Testis (tissue), 2 donors: ENCODE measurements at regions not wholly inside any gene's neighbourhood (a gene's known extent, or its start where the extent isn't known, plus 50 kb on each side); places are given as distances from the start of the nearest gene placed in this dataset.
"Not testable (repeated sequence)": the region's sequence is repeated elsewhere in the genome, so short reads cannot be mapped to it uniquely, and the experiment has no call there.

Source experiments
- DNase-seq: peaks from one replicate; pipeline ENCODE4 v3.0.0-alpha.2; 2019
- H3K27ac ChIP-seq, 2 donors: fragments of 200-600 bp; sonication (generic); one replicate each; pipeline ENCODE4 v1.5.1; 2019
- H3K27me3 ChIP-seq: fragments of 200-600 bp; sonication (generic); one replicate; pipeline ENCODE4 v1.5.1; 2019
- H3K36me3 ChIP-seq: fragments of 200-600 bp; sonication (generic); one replicate; pipeline ENCODE4 v1.5.1; 2017; ENCODE audit warnings: low read depth; ENCODE audit errors: missing control alignments
- H3K4me1 ChIP-seq: fragments of 200-600 bp; sonication (generic); one replicate; pipeline ENCODE4 v1.5.1; 2019
- H3K4me3 ChIP-seq, 2 donors: fragments of 200-600 bp; sonication (generic); one replicate each; pipeline ENCODE4 v1.5.1; 2017 to 2019
- H3K9me3 ChIP-seq: fragments of 200-600 bp; sonication (generic); one replicate; pipeline ENCODE4 v1.5.1; 2017
- POLR2A ChIP-seq: fragments of 450-650 bp; IDR thresholded peaks from one replicate; pipeline ENCODE4 v1.6.1; 2017; ENCODE audit warnings: antibody characterized with exemption, mild to moderate bottlenecking, moderate library complexity
- WGBS, 2 donors: methylation state at CpG; one replicate each; pipeline ENCODE4 v1.1.5; 2018; 5-methylcytosine and 5-hydroxymethylcytosine counted together
- intact Hi-C: fragments of 100-400 bp; cut with DNase I; formaldehyde crosslinking; loops from one replicate; pipeline ENCODE4 v1.15.1; 2023; ENCODE audit warnings: low total_unique reads
- TF ChIP-seq, protein P1 (sequence below), 3 experiments: fragments of 450-650 bp in 2 of 3; fragments of 200-600 bp in 1 of 3; sonication (generic) in 1 of 3; IDR thresholded peaks; one replicate each; pipeline ENCODE4 v1.5.1; 2016 to 2019; ENCODE audit warnings: antibody characterized with exemption in 3 of 3, mild to moderate bottlenecking in 2 of 3, moderate library complexity in 1 of 3

- Histone ChIP-seq H3K27me3 (no peaks in the 10 kb centered on the region), H3K4me1 (peaks cover 7% of the 10 kb centered on the region)
- WGBS, 2 donors: 66 to 73% methylated on average over 3 of the region's 3 CpGs
These were observed 176.3 kb upstream of the NABP1 start for GRCh38 chr2:191501561-191502168.

DNA sequence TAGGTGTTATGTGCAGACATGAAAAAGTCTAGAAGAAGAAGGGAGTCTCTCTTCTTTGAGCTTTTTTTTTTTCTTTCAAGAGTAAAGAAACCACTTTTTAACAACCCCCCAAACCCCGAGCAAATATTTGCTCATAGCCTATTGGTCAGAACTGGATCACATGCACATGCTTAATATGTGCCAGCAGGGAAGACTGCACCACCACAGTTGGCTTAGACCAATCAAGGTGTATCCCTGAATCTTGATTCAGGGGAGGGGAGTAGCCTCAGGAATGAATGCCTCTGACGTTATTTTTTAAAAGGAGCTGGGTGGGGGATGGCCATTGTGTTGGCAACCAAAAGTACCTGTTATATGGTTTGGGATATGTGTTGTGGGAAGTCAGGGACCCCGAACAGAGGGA is 171.4 kb upstream of the NABP1 start:
- no peaks in the 10 kb centered on the region for H3K27me3 ChIP-seq
- no peaks in the 10 kb centered on the region for H3K4me1 ChIP-seq
- TF ChIP-seq POLR2A: no peak
- DNase-seq: no peak
- H3K36me3 ChIP-seq: no peaks in the 10 kb centered on the region
- H3K27ac ChIP-seq: no peak overlapping the region
- H3K4me3 ChIP-seq: no peak overlapping the region
- intact Hi-C loops: no loop called here
- 84 to 97% methylated on average over 3 of the region's 3 CpGs for WGBS, 2 donors
- H3K9me3 ChIP-seq: no peaks in the 10 kb centered on the region

More at GRCh38 chr2:191501561-191502168, 176.3 kb upstream of the NABP1 start:
- no peak for DNase-seq
- no peaks in the 10 kb centered on the region for H3K36me3 ChIP-seq
- H3K9me3 ChIP-seq: no peaks in the 10 kb centered on the region
- no peak overlapping the region for H3K4me3 ChIP-seq
- peak overlapping the region in 1 of 2 donors; percentile 43 for H3K27ac ChIP-seq
- intact Hi-C loops: loop anchor here (5.0 kb wide), 2 partner anchors 259 to 334 kb away; no protein-coding TSS in a partner anchor
- TF ChIP-seq, protein P1, sequence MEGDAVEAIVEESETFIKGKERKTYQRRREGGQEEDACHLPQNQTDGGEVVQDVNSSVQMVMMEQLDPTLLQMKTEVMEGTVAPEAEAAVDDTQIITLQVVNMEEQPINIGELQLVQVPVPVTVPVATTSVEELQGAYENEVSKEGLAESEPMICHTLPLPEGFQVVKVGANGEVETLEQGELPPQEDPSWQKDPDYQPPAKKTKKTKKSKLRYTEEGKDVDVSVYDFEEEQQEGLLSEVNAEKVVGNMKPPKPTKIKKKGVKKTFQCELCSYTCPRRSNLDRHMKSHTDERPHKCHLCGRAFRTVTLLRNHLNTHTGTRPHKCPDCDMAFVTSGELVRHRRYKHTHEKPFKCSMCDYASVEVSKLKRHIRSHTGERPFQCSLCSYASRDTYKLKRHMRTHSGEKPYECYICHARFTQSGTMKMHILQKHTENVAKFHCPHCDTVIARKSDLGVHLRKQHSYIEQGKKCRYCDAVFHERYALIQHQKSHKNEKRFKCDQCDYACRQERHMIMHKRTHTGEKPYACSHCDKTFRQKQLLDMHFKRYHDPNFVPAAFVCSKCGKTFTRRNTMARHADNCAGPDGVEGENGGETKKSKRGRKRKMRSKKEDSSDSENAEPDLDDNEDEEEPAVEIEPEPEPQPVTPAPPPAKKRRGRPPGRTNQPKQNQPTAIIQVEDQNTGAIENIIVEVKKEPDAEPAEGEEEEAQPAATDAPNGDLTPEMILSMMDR (IDR thresholded peaks at IDR 0.05): peak; percentile 45 to 67 (median 59)
- no peak for TF ChIP-seq POLR2A

DNA sequence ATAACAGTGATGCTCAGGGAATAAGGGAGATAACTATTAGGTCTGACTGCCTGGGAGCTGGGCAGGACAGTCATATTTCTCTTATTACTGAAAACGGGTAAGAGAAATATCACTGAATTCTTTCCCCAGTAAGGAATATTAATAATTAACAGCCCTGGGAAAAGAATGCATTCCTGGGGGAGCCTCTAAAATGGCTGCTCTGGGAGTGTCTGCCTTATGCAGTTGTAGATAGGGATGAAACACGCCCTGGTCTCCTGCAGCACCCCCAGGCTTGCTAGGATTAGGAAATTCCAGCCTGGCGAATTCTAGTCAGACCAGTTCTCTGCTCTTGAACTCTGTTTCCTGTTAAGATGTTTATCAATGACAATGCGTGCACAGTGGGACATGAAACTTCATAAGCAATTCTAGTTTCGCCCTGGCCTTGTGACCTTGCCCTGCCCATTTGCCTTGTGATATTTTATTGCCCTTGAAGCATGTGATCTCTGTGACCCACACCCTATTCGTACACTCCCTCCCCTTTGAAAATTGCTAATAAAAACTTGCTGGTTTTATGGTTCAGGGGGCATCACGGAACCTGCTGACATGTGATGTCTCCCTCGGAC is 170.6 kb upstream of the NABP1 start:
- 85 to 87% methylated on average over 8 of the region's 8 CpGs for WGBS, 2 donors
- intact Hi-C loops, H3K4me1 ChIP-seq, H3K4me3 ChIP-seq, H3K36me3 ChIP-seq, H3K27me3 ChIP-seq, H3K9me3 ChIP-seq, DNase-seq, H3K27ac ChIP-seq: not testable (repeated sequence)

GRCh38 chr2:191508738-191509137 is 169.2 kb upstream of the NABP1 start:
- Histone ChIP-seq H3K4me1 (no peaks in the 10 kb centered on the region), H3K9me3 (no peaks in the 10 kb centered on the region), H3K27me3 (no peaks in the 10 kb centered on the region), H3K27ac (no peak overlapping the region), H3K36me3 (no peaks in the 10 kb centered on the region), H3K4me3 (no peak overlapping the region)
- intact Hi-C loops: no loop called here
- WGBS, 2 donors: 75 to 85% methylated on average over 5 of the region's 5 CpGs
- TF ChIP-seq, protein P1 (IDR thresholded peaks at IDR 0.05): no peak
- TF ChIP-seq POLR2A: no peak
- no peak for DNase-seq

- no peaks in the 10 kb centered on the region for H3K27me3 ChIP-seq
These were observed 165.6 kb upstream of the NABP1 start for GRCh38 chr2:191512216-191512835.

More at GRCh38 chr2:191512216-191512835, 165.6 kb upstream of the NABP1 start:
- Histone ChIP-seq H3K4me1 (peaks cover 3% of the 10 kb centered on the region), H3K4me3 (no peak overlapping the region), H3K27ac (no peak overlapping the region), H3K9me3 (no peaks in the 10 kb centered on the region), H3K36me3 (no peaks in the 10 kb centered on the region)
- no peak for TF ChIP-seq POLR2A
- TF ChIP-seq, protein P1 (IDR thresholded peaks at IDR 0.05): no peak
- 85 to 89% methylated on average over 7 of the region's 7 CpGs for WGBS, 2 donors
- intact Hi-C loops: no loop called here
- no peak for DNase-seq
